ENCODE measurements at regions not wholly inside any gene's neighbourhood (a gene's known extent, or its start where the extent isn't known, plus 50 kb on each side); places are given as distances from the start of the nearest gene placed in this dataset.

DNA sequence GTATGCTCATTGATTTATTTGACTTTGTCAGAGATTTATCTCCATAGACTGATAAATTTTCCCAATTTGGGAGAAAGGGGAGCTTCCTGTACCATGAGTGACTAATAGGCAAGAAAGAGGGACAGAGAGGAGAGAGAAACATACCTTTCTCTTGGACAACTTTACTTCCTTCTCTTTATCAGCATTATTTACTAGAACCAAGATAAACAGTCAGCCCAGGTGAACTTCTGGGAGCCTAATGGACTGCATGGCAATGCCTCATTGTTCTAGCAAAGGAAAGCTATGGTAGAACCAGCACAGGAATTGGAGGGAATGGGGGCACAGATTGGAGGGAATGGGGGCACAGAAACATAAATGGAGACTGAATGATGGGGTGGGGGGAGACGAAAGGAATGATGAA lies 63.4 kb upstream of the STXBP6 start:
- Histone ChIP-seq H3K36me3 (ENCODE audit: control insufficient read depth, insufficient read depth, low read length) (no peaks in the 10 kb centered on the region), H2AFZ (ENCODE audit: low read length) (no peak overlapping the region), H3K79me2 (ENCODE audit: control insufficient read depth, insufficient read depth, low read length) (no peaks in the 10 kb centered on the region), H3K27ac (ENCODE audit: insufficient read depth, low read length) (no peak overlapping the region), H4K20me1 (ENCODE audit: control insufficient read depth, extremely low read depth, insufficient read depth, low read length) (no peaks in the 10 kb centered on the region), H3K4me3 (replicated peaks in 1 of 4; ENCODE audit: control extremely low read depth in 1 of 4, insufficient read depth in 1 of 4, low read depth in 3 of 4, low read length in 4 of 4) (no peak overlapping the region), H3K4me2 (ENCODE audit: extremely low read depth, insufficient read depth, low read length) (no peak overlapping the region), H3K9me3 (ENCODE audit: control insufficient read depth, insufficient read depth, low read depth, low read length) (no peaks in the 10 kb centered on the region), H3K4me1 (ENCODE audit: control insufficient read depth, extremely low read depth, insufficient read depth, low read length) (peaks cover 9% of the 10 kb centered on the region), H3K27me3 (ENCODE audit: control insufficient read depth, insufficient read depth, low read length) (no peaks in the 10 kb centered on the region), H3K9ac (ENCODE audit: insufficient read depth, low read length) (no peak overlapping the region)
- DNase-seq (ENCODE audit: low read depth in 2 of 2): no peak
- no peak for TF ChIP-seq EZH2 (IDR thresholded peaks at IDR 0.05; ENCODE audit: low read length, missing control alignments)
- no peak for TF ChIP-seq CTCF (conservative IDR thresholded peaks at IDR 0.05 in 1 of 2, IDR thresholded peaks at IDR 0.05 in 1 of 2; ENCODE audit: low read depth in 1 of 2, low read length in 2 of 2)

DNA sequence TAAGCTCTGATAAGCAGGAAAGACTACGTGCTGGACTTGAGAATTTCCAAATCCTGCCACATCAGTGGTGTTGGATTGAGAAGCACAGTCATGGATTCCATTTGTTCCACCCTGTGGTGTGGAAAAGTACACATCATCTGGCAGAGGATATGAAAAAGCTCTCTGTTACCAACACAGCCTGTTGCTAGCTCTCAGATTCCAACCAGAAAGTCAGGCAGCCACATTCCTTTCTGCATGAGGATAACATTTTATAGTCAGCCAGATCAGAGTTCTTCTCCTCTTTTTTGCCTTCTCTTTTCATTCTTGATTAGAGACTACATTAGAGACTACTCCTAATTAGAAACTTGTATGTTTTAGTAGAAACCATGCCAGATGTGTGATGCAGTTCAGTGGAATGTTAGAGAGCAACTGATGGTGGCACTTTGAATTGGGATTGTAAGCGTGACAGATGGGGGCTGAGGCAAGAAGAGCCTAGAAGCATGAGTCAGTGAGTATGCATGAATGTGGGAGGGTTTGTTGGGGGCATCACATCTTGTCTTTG lies 61.2 kb upstream of the STXBP6 start:
- Histone ChIP-seq H3K9ac (ENCODE audit: insufficient read depth, low read length) (no peak overlapping the region), H3K27me3 (ENCODE audit: control insufficient read depth, insufficient read depth, low read length) (no peaks in the 10 kb centered on the region), H2AFZ (ENCODE audit: low read length) (no peak overlapping the region), H3K27ac (ENCODE audit: insufficient read depth, low read length) (peak overlapping the region; percentile 80), H4K20me1 (ENCODE audit: control insufficient read depth, extremely low read depth, insufficient read depth, low read length) (no peaks in the 10 kb centered on the region), H3K36me3 (ENCODE audit: control insufficient read depth, insufficient read depth, low read length) (no peaks in the 10 kb centered on the region), H3K4me2 (ENCODE audit: extremely low read depth, insufficient read depth, low read length) (peak overlapping the region; percentile 16), H3K9me3 (ENCODE audit: control insufficient read depth, insufficient read depth, low read depth, low read length) (no peaks in the 10 kb centered on the region), H3K79me2 (ENCODE audit: control insufficient read depth, insufficient read depth, low read length) (no peaks in the 10 kb centered on the region), H3K4me3 (replicated peaks in 1 of 4; ENCODE audit: control extremely low read depth in 1 of 4, insufficient read depth in 1 of 4, low read depth in 3 of 4, low read length in 4 of 4) (no peak overlapping the region), H3K4me1 (ENCODE audit: control insufficient read depth, extremely low read depth, insufficient read depth, low read length) (peaks cover 9% of the 10 kb centered on the region)
- peak; percentile 75 to 99 for DNase-seq (ENCODE audit: low read depth in 2 of 2)
- no peak for TF ChIP-seq CTCF (conservative IDR thresholded peaks at IDR 0.05 in 1 of 2, IDR thresholded peaks at IDR 0.05 in 1 of 2; ENCODE audit: low read depth in 1 of 2, low read length in 2 of 2)
- no peak for TF ChIP-seq EZH2 (IDR thresholded peaks at IDR 0.05; ENCODE audit: low read length, missing control alignments)

- no peaks in the 10 kb centered on the region for H3K36me3 ChIP-seq (ENCODE audit: control insufficient read depth, insufficient read depth, low read length)
- H3K27ac ChIP-seq (ENCODE audit: insufficient read depth, low read length): peak overlapping the region; percentile 80
- peaks cover 9% of the 10 kb centered on the region for H3K4me1 ChIP-seq (ENCODE audit: control insufficient read depth, extremely low read depth, insufficient read depth, low read length)
- no peaks in the 10 kb centered on the region for H3K9me3 ChIP-seq (ENCODE audit: control insufficient read depth, insufficient read depth, low read depth, low read length)
- peak in 1 of 2 donors; percentile 30 for DNase-seq (ENCODE audit: low read depth in 2 of 2)
- H3K9ac ChIP-seq (ENCODE audit: insufficient read depth, low read length): no peak overlapping the region
- peak overlapping the region; percentile 11 for H3K4me2 ChIP-seq (ENCODE audit: extremely low read depth, insufficient read depth, low read length)
- H4K20me1 ChIP-seq (ENCODE audit: control insufficient read depth, extremely low read depth, insufficient read depth, low read length): no peaks in the 10 kb centered on the region
- no peaks in the 10 kb centered on the region for H3K79me2 ChIP-seq (ENCODE audit: control insufficient read depth, insufficient read depth, low read length)
- no peak overlapping the region for H3K4me3 ChIP-seq (replicated peaks in 1 of 4; ENCODE audit: control extremely low read depth in 1 of 4, insufficient read depth in 1 of 4, low read depth in 3 of 4, low read length in 4 of 4)
- TF ChIP-seq EZH2 (IDR thresholded peaks at IDR 0.05; ENCODE audit: low read length, missing control alignments) (no peak), CTCF (conservative IDR thresholded peaks at IDR 0.05 in 1 of 2, IDR thresholded peaks at IDR 0.05 in 1 of 2; ENCODE audit: low read depth in 1 of 2, low read length in 2 of 2) (no peak)
- H3K27me3 ChIP-seq (ENCODE audit: control insufficient read depth, insufficient read depth, low read length): no peaks in the 10 kb centered on the region
- H2AFZ ChIP-seq (ENCODE audit: low read length): peak overlapping the region; percentile 19
Observed at GRCh38 chr14:25110106-25110505, 60.2 kb upstream of the STXBP6 start.

Data from fibroblast of lung (primary cell).